RWPE2 (cell line): ENCODE measurements at regions not wholly inside any gene's neighbourhood (a gene's known extent, or its start where the extent isn't known, plus 50 kb on each side); places are given as distances from the start of the nearest gene placed in this dataset.
"Not testable (repeated sequence)": the region's sequence is repeated elsewhere in the genome, so short reads cannot be mapped to it uniquely, and the experiment has no call there.

Experiments
- ATAC-seq: fragments of 200-7000 bp; cut with Tn5 transposase; 3 replicates; pipeline ENCODE4 v1.9.1; 2021; ENCODE audit warnings: low read depth
- DNase-seq: peaks from one replicate; pipeline ENCODE4 v3.0.0-alpha.2; 2020; ENCODE audit warnings: low spot score
- H3K27ac ChIP-seq: fragments of 450-650 bp; 2 replicates; pipeline ENCODE4 v1.5.1; 2017; ENCODE audit warnings: mild to moderate bottlenecking; ENCODE audit not compliant: poor library complexity, severe bottlenecking
- H3K27me3 ChIP-seq: fragments of 250-450 bp; sonication (Bioruptor Pico); 2 replicates; pipeline ENCODE4 v1.5.1; 2021; ENCODE audit warnings: mild to moderate bottlenecking, moderate library complexity; ENCODE audit not compliant: insufficient read depth, poor library complexity, severe bottlenecking
- H3K36me3 ChIP-seq: fragments of 250-450 bp; sonication (Bioruptor Pico); 2 replicates; pipeline ENCODE4 v1.5.1; 2020; ENCODE audit warnings: low read depth, mild to moderate bottlenecking, moderate library complexity
- H3K4me1 ChIP-seq: fragments of 250-450 bp; sonication (Bioruptor Pico); 2 replicates; pipeline ENCODE4 v1.5.1; 2021; ENCODE audit warnings: mild to moderate bottlenecking, moderate library complexity; ENCODE audit not compliant: insufficient read depth, poor library complexity, severe bottlenecking
- H3K4me3 ChIP-seq: fragments of 250-450 bp; sonication (Bioruptor Pico); 2 replicates; pipeline ENCODE4 v1.5.1; 2021; ENCODE audit warnings: mild to moderate bottlenecking, moderate library complexity; ENCODE audit not compliant: severe bottlenecking
- H3K9me3 ChIP-seq: fragments of 250-450 bp; sonication (Bioruptor Pico); 2 replicates; pipeline ENCODE4 v1.5.1; 2021; ENCODE audit warnings: mild to moderate bottlenecking, moderate library complexity; ENCODE audit not compliant: severe bottlenecking

GRCh38 chr2:90295036-90295750, 1603.7 kb downstream of the RPIA start:
- H3K27ac ChIP-seq, H3K36me3 ChIP-seq, DNase-seq, H3K27me3 ChIP-seq, ATAC-seq, H3K9me3 ChIP-seq, H3K4me1 ChIP-seq, H3K4me3 ChIP-seq: not testable (repeated sequence)

DNA sequence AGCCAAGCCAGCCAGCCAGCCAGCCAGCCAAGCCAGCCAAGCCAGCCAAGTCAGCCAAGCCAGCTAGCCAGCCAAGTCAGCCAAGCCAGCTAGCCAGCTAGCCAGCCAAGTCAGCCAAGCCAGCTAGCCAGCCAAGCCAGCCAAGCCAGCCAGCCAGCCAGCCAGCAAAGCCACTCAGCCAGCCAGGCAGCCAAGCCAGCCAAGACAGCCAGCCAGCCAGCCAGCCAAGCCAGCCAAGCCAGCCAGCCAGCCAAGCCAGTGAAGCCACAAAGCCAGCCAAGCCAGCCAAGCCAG, 1605.0 kb downstream of the RPIA start:
- H3K27ac ChIP-seq, H3K27me3 ChIP-seq, H3K4me1 ChIP-seq, H3K4me3 ChIP-seq, H3K9me3 ChIP-seq, ATAC-seq, H3K36me3 ChIP-seq: not testable (repeated sequence)
- DNase-seq: peak; percentile 44

DNA sequence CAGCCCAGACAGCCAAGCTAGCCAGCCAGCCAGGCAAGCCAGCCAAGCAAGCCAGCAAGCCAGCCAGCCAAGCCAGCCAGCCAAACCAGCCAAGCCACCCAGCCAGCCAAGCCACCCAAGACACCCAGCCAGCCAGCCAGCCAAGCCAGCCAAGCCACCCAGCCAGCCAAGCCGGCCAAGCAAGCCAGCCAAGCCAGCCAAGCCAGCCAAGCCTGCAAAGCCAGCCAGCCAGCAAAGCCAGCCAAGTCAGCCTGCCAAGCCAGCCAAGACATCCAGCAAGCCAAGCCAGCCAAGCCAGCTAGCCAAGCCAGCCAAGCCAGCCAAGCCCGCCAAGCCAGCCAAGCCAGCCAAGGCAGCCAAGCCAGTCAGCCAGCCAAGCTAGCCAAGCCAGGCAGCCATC, 1606.2 kb downstream of the RPIA start:
- not testable (repeated sequence) for H3K9me3 ChIP-seq, H3K4me1 ChIP-seq, ATAC-seq, H3K4me3 ChIP-seq, H3K36me3 ChIP-seq, H3K27me3 ChIP-seq, H3K27ac ChIP-seq
- peak; percentile 23 for DNase-seq

- H3K9me3 ChIP-seq, DNase-seq, H3K27me3 ChIP-seq, H3K36me3 ChIP-seq, ATAC-seq, H3K4me1 ChIP-seq, H3K27ac ChIP-seq, H3K4me3 ChIP-seq: not testable (repeated sequence)
Measured at GRCh38 chr2:90298126-90298755, 1606.8 kb downstream of the RPIA start.

DNA sequence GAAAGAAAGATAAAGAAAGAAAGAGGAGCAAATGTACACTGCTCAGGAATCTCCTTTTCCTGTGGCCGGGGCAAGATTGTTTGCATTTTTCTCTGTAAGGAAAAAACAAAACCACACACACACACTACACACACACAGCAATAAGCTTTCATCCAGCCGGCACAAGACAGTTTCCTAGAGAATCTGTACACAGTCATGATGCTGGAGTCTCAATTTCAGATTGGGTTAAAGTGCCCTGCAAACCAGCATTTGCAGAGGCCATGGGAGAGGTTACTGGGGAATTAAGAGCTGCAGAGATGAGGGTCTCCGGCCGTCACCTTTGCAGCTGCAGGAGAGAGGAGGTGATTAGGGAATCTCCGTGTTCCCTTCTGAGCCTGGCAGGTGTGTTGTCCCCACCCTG, 1607.5 kb downstream of the RPIA start:
- H3K4me3 ChIP-seq, ATAC-seq, DNase-seq, H3K27ac ChIP-seq, H3K36me3 ChIP-seq, H3K4me1 ChIP-seq, H3K27me3 ChIP-seq, H3K9me3 ChIP-seq: not testable (repeated sequence)

DNA sequence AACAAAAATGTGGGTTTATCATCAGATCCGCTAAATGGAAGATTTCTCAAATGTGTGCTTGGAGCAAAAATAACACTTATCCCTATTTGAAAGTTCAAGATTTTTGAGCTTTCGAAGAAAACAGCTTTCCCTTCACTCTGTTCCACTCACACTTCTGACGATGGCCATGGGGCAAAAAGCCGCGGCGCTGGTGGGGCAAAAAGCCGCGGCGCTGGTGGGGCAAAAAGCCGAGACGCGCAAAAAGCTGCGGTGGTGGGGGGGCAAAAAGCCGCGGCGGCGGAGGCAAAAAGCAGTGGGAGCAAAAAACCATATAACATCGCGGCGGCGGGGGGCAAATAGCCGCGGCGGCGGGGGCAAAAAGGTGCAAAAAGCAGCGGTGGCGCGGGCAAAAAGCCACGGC, 1631.5 kb downstream of the RPIA start:
- not testable (repeated sequence) for H3K4me3 ChIP-seq, H3K27me3 ChIP-seq, ATAC-seq, H3K4me1 ChIP-seq, H3K27ac ChIP-seq, DNase-seq, H3K36me3 ChIP-seq, H3K9me3 ChIP-seq

DNA sequence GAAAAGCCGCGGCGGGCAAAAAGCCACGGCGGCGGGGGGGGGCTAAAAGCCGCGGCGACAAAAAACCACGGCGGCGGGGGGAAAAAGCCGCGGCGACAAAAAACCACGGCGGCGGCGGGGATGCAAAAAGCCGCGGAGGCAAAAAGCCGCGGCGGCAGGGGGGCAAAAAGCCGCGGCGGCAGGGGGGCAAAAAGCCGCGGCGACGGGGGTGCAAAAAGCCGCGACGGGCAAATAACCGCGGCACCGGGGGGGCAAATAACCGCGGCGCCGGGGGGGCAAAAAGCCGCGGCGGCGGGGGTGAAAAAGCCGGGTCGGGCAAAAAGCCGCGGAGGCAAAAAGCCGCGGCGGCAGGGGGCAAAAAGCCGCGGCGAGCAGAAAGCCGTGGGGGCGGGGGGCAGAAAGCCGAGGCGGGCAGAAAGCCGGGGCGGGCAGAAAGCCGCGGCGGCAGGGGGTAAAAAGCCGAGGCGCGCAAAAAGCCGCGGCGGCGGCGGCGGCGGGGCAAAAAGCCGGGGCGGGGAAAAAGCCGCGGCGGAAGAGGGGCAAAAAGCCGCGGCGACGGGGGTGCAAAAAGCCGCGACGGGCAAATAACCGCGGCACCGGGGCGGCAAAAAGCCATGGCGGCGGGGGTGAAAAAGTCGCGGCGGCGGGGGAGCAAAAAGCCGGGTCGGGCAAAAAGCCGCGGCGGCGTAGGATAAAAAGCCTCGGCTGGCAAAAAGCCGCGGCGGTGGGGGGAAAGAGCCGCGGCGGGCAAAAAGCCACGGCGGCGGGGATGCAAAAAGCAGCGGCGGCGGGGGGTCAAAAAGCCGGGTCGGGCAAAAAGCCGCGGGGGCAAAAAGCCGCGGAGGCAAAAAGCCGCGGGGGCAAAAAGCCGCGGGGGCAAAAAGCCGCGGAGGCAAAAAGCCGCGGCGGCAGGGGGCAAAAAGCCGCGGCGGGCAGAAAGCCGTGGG, 1632.4 kb downstream of the RPIA start:
- DNase-seq: peak; percentile 49

GRCh38 chr2:90324672-90325071, 1633.2 kb downstream of the RPIA start:
- not testable (repeated sequence) for ATAC-seq

More for the DNA sequence above, 1632.4 kb downstream of the RPIA start:
- not testable (repeated sequence) for ATAC-seq, H3K4me3 ChIP-seq, H3K27ac ChIP-seq, H3K36me3 ChIP-seq, H3K4me1 ChIP-seq, H3K27me3 ChIP-seq, H3K9me3 ChIP-seq

GRCh38 chr2:90325796-90326353, 1634.4 kb downstream of the RPIA start:
- H3K27me3 ChIP-seq, ATAC-seq, DNase-seq, H3K27ac ChIP-seq, H3K36me3 ChIP-seq, H3K9me3 ChIP-seq, H3K4me3 ChIP-seq, H3K4me1 ChIP-seq: not testable (repeated sequence)

More at GRCh38 chr2:90324672-90325071, 1633.2 kb downstream of the RPIA start:
- H3K4me3 ChIP-seq, H3K36me3 ChIP-seq, H3K4me1 ChIP-seq, DNase-seq, H3K27ac ChIP-seq, H3K27me3 ChIP-seq, H3K9me3 ChIP-seq: not testable (repeated sequence)

DNA sequence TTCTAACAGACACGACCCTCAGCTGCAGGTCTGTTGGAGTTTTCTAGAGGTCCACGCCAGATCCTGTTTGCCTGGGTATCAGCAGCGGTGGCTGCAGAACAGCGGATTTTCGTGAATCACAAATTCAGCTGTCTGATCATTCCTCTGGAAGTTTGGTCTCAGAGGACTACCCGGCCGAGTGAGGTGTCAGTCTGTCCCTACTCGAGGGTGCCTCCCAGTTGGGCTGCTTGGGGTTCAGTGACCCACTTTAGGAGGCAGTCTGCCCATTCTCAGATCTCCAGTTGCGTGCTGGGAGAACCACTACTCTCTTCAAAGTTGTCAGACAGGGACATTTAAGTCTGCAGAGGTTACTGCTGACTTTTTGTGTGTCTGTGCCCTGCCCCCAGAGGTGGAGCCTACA, 1664.1 kb downstream of the RPIA start:
- H3K4me3 ChIP-seq, H3K4me1 ChIP-seq, H3K27ac ChIP-seq, H3K36me3 ChIP-seq, H3K27me3 ChIP-seq, H3K9me3 ChIP-seq, ATAC-seq: not testable (repeated sequence)
- DNase-seq: peak; percentile 21

GRCh38 chr2:90359344-90359743, 1667.9 kb downstream of the RPIA start:
- not testable (repeated sequence) for H3K36me3 ChIP-seq, H3K27ac ChIP-seq, H3K27me3 ChIP-seq, H3K4me3 ChIP-seq, ATAC-seq, H3K4me1 ChIP-seq, H3K9me3 ChIP-seq
- peak; percentile 12 for DNase-seq
